Astrocyte (in vitro differentiated cells and primary cell): ENCODE measurements at regions not wholly inside any gene's neighbourhood (a gene's known extent, or its start where the extent isn't known, plus 50 kb on each side); places are given as distances from the start of the nearest gene placed in this dataset.

Experiments
- EZH2 ChIP-seq: IDR thresholded peaks from 2 replicates; pipeline ENCODE4 v1.6.1; 2012; ENCODE audit warnings: mild to moderate bottlenecking, low read length, inconsistent platforms; ENCODE audit not compliant: insufficient read depth
- TF ChIP-seq, protein P1 (sequence below): IDR thresholded peaks from 2 replicates; pipeline ENCODE4 v1.5.1; 2011; ENCODE audit warnings: low read depth, mild to moderate bottlenecking, inconsistent platforms, low read length, moderate library complexity; ENCODE audit not compliant: insufficient read depth

GRCh38 chr6:92683748-92684147 is 735.6 kb downstream of the EPHA7 start:
- TF ChIP-seq, protein P1, sequence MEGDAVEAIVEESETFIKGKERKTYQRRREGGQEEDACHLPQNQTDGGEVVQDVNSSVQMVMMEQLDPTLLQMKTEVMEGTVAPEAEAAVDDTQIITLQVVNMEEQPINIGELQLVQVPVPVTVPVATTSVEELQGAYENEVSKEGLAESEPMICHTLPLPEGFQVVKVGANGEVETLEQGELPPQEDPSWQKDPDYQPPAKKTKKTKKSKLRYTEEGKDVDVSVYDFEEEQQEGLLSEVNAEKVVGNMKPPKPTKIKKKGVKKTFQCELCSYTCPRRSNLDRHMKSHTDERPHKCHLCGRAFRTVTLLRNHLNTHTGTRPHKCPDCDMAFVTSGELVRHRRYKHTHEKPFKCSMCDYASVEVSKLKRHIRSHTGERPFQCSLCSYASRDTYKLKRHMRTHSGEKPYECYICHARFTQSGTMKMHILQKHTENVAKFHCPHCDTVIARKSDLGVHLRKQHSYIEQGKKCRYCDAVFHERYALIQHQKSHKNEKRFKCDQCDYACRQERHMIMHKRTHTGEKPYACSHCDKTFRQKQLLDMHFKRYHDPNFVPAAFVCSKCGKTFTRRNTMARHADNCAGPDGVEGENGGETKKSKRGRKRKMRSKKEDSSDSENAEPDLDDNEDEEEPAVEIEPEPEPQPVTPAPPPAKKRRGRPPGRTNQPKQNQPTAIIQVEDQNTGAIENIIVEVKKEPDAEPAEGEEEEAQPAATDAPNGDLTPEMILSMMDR: no peak
- no peak for TF ChIP-seq EZH2
